PC-3 (cell line): ENCODE measurements at regions not wholly inside any gene's neighbourhood (a gene's known extent, or its start where the extent isn't known, plus 50 kb on each side); places are given as distances from the start of the nearest gene placed in this dataset.

Experiments used
- EZH2 ChIP-seq: fragments of 300-600 bp; sonication (generic); IDR thresholded peaks from one replicate; pipeline ENCODE4 v1.6.1; 2017; ENCODE audit warnings: antibody characterized with exemption, mild to moderate bottlenecking, low read length; ENCODE audit not compliant: unreplicated experiment
- EZH2phosphoT487 ChIP-seq: fragments of 300-600 bp; sonication (generic); IDR thresholded peaks from 2 replicates; pipeline ENCODE4 v1.6.1; 2018; ENCODE audit warnings: mild to moderate bottlenecking, antibody characterized with exemption, low read length, borderline replicate concordance
- TF ChIP-seq, protein P1 (sequence below): fragments of 300-600 bp; sonication (generic); conservative IDR thresholded peaks from 2 replicates; pipeline ENCODE4 v1.5.1; 2017; ENCODE audit warnings: antibody characterized with exemption, low read depth, mild to moderate bottlenecking, low read length

DNA sequence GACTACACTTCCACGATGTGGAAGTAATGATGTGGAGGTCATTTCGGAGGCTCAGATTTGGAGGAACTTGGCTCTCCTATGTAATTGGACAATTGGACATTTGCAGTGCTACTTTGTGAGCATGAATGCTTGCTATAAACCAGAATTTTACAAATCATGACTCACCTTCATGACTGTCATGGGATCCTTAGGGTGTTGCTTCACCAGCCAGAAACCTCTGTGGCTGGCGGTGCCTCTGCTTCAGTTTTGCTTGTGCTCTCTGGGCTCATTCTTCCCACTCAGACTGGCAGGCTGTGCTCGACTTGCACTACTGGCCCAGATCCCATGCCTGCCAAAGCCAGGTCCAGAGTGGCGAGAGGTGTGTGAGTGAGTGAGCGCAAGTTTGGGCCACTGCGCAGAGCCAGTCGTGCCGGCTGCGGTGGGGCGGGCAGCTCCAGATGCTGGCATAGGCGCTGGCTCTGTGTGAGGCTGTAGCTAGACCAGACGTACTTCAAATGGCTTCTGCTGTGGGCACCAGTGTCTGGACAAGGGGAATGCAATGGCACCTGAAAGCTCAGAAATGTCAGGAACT, 387.8 kb downstream of the AEBP2 start:
- TF ChIP-seq, protein P1, sequence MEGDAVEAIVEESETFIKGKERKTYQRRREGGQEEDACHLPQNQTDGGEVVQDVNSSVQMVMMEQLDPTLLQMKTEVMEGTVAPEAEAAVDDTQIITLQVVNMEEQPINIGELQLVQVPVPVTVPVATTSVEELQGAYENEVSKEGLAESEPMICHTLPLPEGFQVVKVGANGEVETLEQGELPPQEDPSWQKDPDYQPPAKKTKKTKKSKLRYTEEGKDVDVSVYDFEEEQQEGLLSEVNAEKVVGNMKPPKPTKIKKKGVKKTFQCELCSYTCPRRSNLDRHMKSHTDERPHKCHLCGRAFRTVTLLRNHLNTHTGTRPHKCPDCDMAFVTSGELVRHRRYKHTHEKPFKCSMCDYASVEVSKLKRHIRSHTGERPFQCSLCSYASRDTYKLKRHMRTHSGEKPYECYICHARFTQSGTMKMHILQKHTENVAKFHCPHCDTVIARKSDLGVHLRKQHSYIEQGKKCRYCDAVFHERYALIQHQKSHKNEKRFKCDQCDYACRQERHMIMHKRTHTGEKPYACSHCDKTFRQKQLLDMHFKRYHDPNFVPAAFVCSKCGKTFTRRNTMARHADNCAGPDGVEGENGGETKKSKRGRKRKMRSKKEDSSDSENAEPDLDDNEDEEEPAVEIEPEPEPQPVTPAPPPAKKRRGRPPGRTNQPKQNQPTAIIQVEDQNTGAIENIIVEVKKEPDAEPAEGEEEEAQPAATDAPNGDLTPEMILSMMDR, result no peak
- no peak for TF ChIP-seq EZH2
- no peak for TF ChIP-seq EZH2phosphoT487
